ENCODE measurements at regions not wholly inside any gene's neighbourhood (a gene's known extent, or its start where the extent isn't known, plus 50 kb on each side); places are given as distances from the start of the nearest gene placed in this dataset.
A peak's percentile ranks its signal among the peaks of the same experiment; 100 is the strongest.

DNA sequence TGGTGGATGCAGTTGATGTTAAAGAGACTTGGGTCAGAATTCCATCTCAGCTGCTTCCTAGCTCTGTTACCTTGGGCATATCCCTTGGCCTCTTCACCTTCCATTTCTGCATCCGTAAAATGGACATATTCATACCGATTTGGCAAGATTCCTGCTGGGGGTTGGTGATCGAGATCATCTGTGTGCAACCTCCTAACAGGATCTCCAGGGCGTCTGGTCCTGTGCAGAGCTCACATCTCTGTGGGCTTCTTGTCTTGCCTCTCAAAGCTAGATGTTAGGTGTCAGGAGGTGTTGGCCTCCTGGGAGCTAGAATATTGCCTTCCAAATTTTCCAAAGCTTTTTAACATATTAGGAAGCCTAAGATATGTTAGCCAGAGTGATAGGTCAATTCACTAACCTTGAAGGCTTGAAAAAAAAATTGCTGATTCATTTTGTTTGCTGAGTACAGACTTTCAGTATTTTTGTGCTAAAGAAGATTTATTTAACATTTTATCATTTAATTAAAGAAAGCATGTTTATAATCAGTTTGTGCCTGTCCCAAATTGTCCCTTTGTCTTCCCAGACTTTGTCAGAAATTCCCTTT, 69.7 kb upstream of the ZNF516 start:
- ATAC-seq, result peak; percentile 35
- RAD21 ChIA-PET (ENCODE audit: low non-redundant PET in 1 of 2, low total read pairs in 2 of 2, uncharacterized antibody in 2 of 2, unreplicated experiment in 2 of 2), result no interaction called here
- Histone ChIP-seq H3K9ac (ENCODE audit: low read length) (no peak overlapping the region), H3K4me2 (ENCODE audit: low read length) (peak overlapping the region; percentile 66), H2AFZ (ENCODE audit: low read depth, low read length, poor library complexity, severe bottlenecking) (peak overlapping the region; percentile 73), H4K20me1 (ENCODE audit: insufficient read depth) (no peaks in the 10 kb centered on the region), H3K9me3 (ENCODE audit: control insufficient read depth in 1 of 2, insufficient read depth in 1 of 2, low read depth in 1 of 2, low read length in 2 of 2) (peaks cover 0 to 6% of the 10 kb centered on the region in 2 experiments; a peak in 1 of 4 replicates), H3K4me3 (replicated peaks in 1 of 2; ENCODE audit: low read depth in 1 of 2, low read length in 2 of 2) (peak overlapping the region in 1 of 2 experiments; percentile 33; a peak in 1 of 4 replicates), H3K79me2 (ENCODE audit: insufficient read depth, low read length) (no peaks in the 10 kb centered on the region), H3K9me2 (ENCODE audit: insufficient read depth) (no peaks in the 10 kb centered on the region), H3K27me3 (ENCODE audit: insufficient read depth, low read length) (no peaks in the 10 kb centered on the region), H3K27ac (ENCODE audit: low read depth, low read length) (peak overlapping the region; percentile 57; the same call in 1 of the 2 replicates), H3K36me3 (ENCODE audit: control insufficient read depth in 1 of 2, insufficient read depth in 2 of 2, low read length in 2 of 2) (no peaks in the 10 kb centered on the region), H3K4me1 (ENCODE audit: control insufficient read depth in 1 of 2, insufficient read depth in 2 of 2, low read length in 2 of 2) (peaks cover 17 to 32% of the 10 kb centered on the region in 2 experiments)
- POLR2A ChIA-PET, result no interaction called here
- no peak for DNase-seq (ENCODE audit: low read depth, low spot score)
- CTCF ChIA-PET, result no interaction called here
- no peak for TF ChIP-seq TCF7L2 (IDR thresholded peaks at IDR 0.05; ENCODE audit: borderline replicate concordance, extremely low read depth, insufficient read depth, insufficient read length)
- no peak for TF ChIP-seq SP1 (IDR thresholded peaks at IDR 0.05; ENCODE audit: low read depth)
- no peak for TF ChIP-seq POLR2A (IDR thresholded peaks at IDR 0.05; ENCODE audit: borderline replicate concordance, extremely low read depth, insufficient read depth, insufficient read length)
- TF ChIP-seq, protein P1, sequence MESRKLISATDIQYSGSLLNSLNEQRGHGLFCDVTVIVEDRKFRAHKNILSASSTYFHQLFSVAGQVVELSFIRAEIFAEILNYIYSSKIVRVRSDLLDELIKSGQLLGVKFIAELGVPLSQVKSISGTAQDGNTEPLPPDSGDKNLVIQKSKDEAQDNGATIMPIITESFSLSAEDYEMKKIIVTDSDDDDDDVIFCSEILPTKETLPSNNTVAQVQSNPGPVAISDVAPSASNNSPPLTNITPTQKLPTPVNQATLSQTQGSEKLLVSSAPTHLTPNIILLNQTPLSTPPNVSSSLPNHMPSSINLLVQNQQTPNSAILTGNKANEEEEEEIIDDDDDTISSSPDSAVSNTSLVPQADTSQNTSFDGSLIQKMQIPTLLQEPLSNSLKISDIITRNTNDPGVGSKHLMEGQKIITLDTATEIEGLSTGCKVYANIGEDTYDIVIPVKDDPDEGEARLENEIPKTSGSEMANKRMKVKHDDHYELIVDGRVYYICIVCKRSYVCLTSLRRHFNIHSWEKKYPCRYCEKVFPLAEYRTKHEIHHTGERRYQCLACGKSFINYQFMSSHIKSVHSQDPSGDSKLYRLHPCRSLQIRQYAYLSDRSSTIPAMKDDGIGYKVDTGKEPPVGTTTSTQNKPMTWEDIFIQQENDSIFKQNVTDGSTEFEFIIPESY (IDR thresholded peaks at IDR 0.05; ENCODE audit: extremely low read depth, insufficient replicate concordance, low read length), result no peak
- TF ChIP-seq SIN3A (IDR thresholded peaks at IDR 0.05; ENCODE audit: low read depth), result no peak
- no peak for TF ChIP-seq SRF (IDR thresholded peaks at IDR 0.05; ENCODE audit: low read depth)
- TF ChIP-seq JUND (IDR thresholded peaks at IDR 0.05), result no peak
- no peak for TF ChIP-seq MAX (IDR thresholded peaks at IDR 0.05)
- TF ChIP-seq CBX3 (IDR thresholded peaks at IDR 0.05; ENCODE audit: low read depth), result no peak
- no peak for TF ChIP-seq POLR2AphosphoS5 (IDR thresholded peaks at IDR 0.05; ENCODE audit: low read depth, low read length)
- no peak for TF ChIP-seq RAD21 (IDR thresholded peaks at IDR 0.05; ENCODE audit: low read depth)
- TF ChIP-seq ZFX (IDR thresholded peaks at IDR 0.05), result no peak
- TF ChIP-seq EZH2 (IDR thresholded peaks at IDR 0.05), result no peak
- TF ChIP-seq, protein P2, sequence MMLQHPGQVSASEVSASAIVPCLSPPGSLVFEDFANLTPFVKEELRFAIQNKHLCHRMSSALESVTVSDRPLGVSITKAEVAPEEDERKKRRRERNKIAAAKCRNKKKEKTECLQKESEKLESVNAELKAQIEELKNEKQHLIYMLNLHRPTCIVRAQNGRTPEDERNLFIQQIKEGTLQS (IDR thresholded peaks at IDR 0.05), result no peak
- no peak for TF ChIP-seq YY1 (IDR thresholded peaks at IDR 0.05; ENCODE audit: extremely low read depth, insufficient replicate concordance, low read depth, low read length)
- intact Hi-C loops (cut with micrococcal nuclease), result no loop called here
- BruUV-seq (replicated peaks), result no TSS peak

All from HCT116 (cell line).